Spleen (tissue), 11 donors: ENCODE measurements at regions not wholly inside any gene's neighbourhood (a gene's known extent, or its start where the extent isn't known, plus 50 kb on each side); places are given as distances from the start of the nearest gene placed in this dataset.

Source experiments
- DNase-seq: peaks from one replicate; pipeline ENCODE4 v3.0.0-alpha.2; 2020
- H3K27ac ChIP-seq, 8 donors: fragments of 200-600 bp; sonication (generic) in 7 of 8; 1 replicate in 4 of 8; 2 replicates in 4 of 8; pipeline versions ENCODE4 v1.5.0 to v1.8.0; 2016 to 2021; ENCODE audit warnings: inconsistent platforms in 4 of 8, mild to moderate bottlenecking in 4 of 8, moderate library complexity in 1 of 8
- H3K27me3 ChIP-seq, 7 donors: fragments of 200-600 bp; sonication (generic) in 6 of 7; replicated peaks in 1 of 7; 1 replicate in 4 of 7; 2 replicates in 3 of 7; pipeline versions ENCODE4 v1.5.0 to v1.8.0; 2016 to 2021; ENCODE audit warnings: inconsistent platforms in 3 of 7, mild to moderate bottlenecking in 1 of 7
- H3K36me3 ChIP-seq, 6 donors: fragments of 200-600 bp; sonication (generic) in 5 of 6; 1 replicate in 4 of 6; 2 replicates in 2 of 6; pipeline versions ENCODE4 v1.5.0 to v1.8.0; 2016 to 2021; ENCODE audit warnings: inconsistent platforms in 2 of 6
- H3K4me1 ChIP-seq, 6 donors: fragments of 200-600 bp; sonication (generic) in 5 of 6; 1 replicate in 3 of 6; 2 replicates in 3 of 6; pipeline versions ENCODE4 v1.5.0 to v1.8.0; 2016 to 2021; ENCODE audit warnings: inconsistent platforms in 3 of 6
- H3K4me3 ChIP-seq, 8 donors: fragments of 200-600 bp; sonication (generic) in 7 of 8; 1 replicate in 4 of 8; 2 replicates in 4 of 8; pipeline versions ENCODE4 v1.5.0 to v1.8.0; 2016 to 2021; ENCODE audit warnings: inconsistent platforms in 4 of 8, mild to moderate bottlenecking in 4 of 8, moderate library complexity in 2 of 8
- H3K9me3 ChIP-seq, 8 donors: fragments of 200-600 bp; sonication (generic) in 7 of 8; 1 replicate in 4 of 8; 2 replicates in 4 of 8; pipeline versions ENCODE4 v1.5.0 to v1.8.0; 2016 to 2021; ENCODE audit warnings: inconsistent platforms in 4 of 8
- CTCF ChIP-seq, 11 experiments: fragments of 200-600 bp in 7 of 11; fragments of 450-650 bp in 4 of 11; sonication (generic) in 4 of 11; IDR thresholded peaks in 8 of 11; conservative IDR thresholded peaks in 3 of 11; 1 replicate in 7 of 11; 2 replicates in 4 of 11; pipeline versions ENCODE4 v1.4.0 to v1.8.0; 2016 to 2021; ENCODE audit warnings: antibody characterized with exemption in 11 of 11, inconsistent platforms in 4 of 11, mild to moderate bottlenecking in 1 of 11
- POLR2A ChIP-seq, 3 donors: fragments of 450-650 bp; IDR thresholded peaks; one replicate each; pipeline ENCODE4 v1.5.1; 2017; ENCODE audit warnings: antibody characterized with exemption in 3 of 3, mild to moderate bottlenecking in 1 of 3
- POLR2AphosphoS5 ChIP-seq, 3 donors: sonication (generic); formaldehyde crosslinking; IDR thresholded peaks; one replicate each; pipeline ENCODE4 v1.5.1; 2017; ENCODE audit warnings: antibody characterized with exemption in 3 of 3
- WGBS, 5 donors: extraction: QIAGEN DNeasy Blood & Tissue Kit in 3 of 5; methylation state at CpG; one replicate each; pipeline versions ENCODE4 v1.1.5 to v1.1.7; 2013 to 2018; 5-methylcytosine and 5-hydroxymethylcytosine counted together
- intact Hi-C: fragments of 100-400 bp; cut with DNase I; formaldehyde crosslinking; loops from one replicate; pipeline ENCODE4 v1.15.0; 2023; ENCODE audit warnings: low total_unique reads
- donor health status: healthy with polysubstance abuse.
- donor health status: DM: no; HTN: no; CAD: no; lungs with moderate emphysema.
- donor health status: DM: no; HTN: no; CAD: no.
- donor health status: Bipolar disorder and iron deficiency.
- donor health status: healthy.
- donor health status: DM: no; HTN: no; CAD: no.
- donor health status: DM: yes; HTN: yes; CAD: no.

GRCh38 chr13:106117640-106118039 is 417.8 kb downstream of the EFNB2 start:
- no peaks in the 10 kb centered on the region for H3K4me1 ChIP-seq
- WGBS, 5 donors, result 80 to 94% (median 94%) methylated on average over 4 of the region's 4 CpGs
- intact Hi-C loops, result no loop called here
- TF ChIP-seq POLR2A (IDR thresholded peaks at IDR 0.05), result no peak
- no peak for TF ChIP-seq POLR2AphosphoS5 (IDR thresholded peaks at IDR 0.05)
- TF ChIP-seq CTCF (IDR thresholded peaks at IDR 0.05 in 8 of 11, conservative IDR thresholded peaks at IDR 0.05 in 3 of 11), result no peak
- no peaks in the 10 kb centered on the region for H3K36me3 ChIP-seq
- H3K27ac ChIP-seq, result no peak overlapping the region
- no peaks in the 10 kb centered on the region for H3K9me3 ChIP-seq
- DNase-seq, result no peak
- no peak overlapping the region for H3K4me3 ChIP-seq
- no peaks in the 10 kb centered on the region for H3K27me3 ChIP-seq

- Histone ChIP-seq H3K36me3 (no peaks in the 10 kb centered on the region), H3K27me3 (no peaks in the 10 kb centered on the region), H3K9me3 (no peaks in the 10 kb centered on the region), H3K27ac (no peak overlapping the region), H3K4me3 (no peak overlapping the region), H3K4me1 (no peaks in the 10 kb centered on the region)
- TF ChIP-seq POLR2A (IDR thresholded peaks at IDR 0.05) (no peak), CTCF (IDR thresholded peaks at IDR 0.05 in 8 of 11, conservative IDR thresholded peaks at IDR 0.05 in 3 of 11) (no peak), POLR2AphosphoS5 (IDR thresholded peaks at IDR 0.05) (no peak)
- WGBS, 5 donors, result 36 to 59% (median 52%) methylated on average over 1 of the region's 1 CpG
- intact Hi-C loops, result no loop called here
- no peak for DNase-seq
These were observed 418.4 kb downstream of the EFNB2 start for GRCh38 chr13:106117035-106117434.

- Histone ChIP-seq H3K27ac (no peak overlapping the region), H3K4me1 (no peaks in the 10 kb centered on the region), H3K27me3 (no peaks in the 10 kb centered on the region), H3K4me3 (no peak overlapping the region), H3K36me3 (no peaks in the 10 kb centered on the region), H3K9me3 (no peaks in the 10 kb centered on the region)
- no peak for TF ChIP-seq CTCF (IDR thresholded peaks at IDR 0.05 in 8 of 11, conservative IDR thresholded peaks at IDR 0.05 in 3 of 11)
- TF ChIP-seq POLR2A (IDR thresholded peaks at IDR 0.05), result no peak
- TF ChIP-seq POLR2AphosphoS5 (IDR thresholded peaks at IDR 0.05), result no peak
- intact Hi-C loops, result no loop called here
- DNase-seq, result no peak
- 76 to 95% (median 87%) methylated on average over 2 of the region's 2 CpGs for WGBS, 5 donors
These were observed 420.4 kb downstream of the EFNB2 start for GRCh38 chr13:106115081-106115480.

- no peak for DNase-seq
- Histone ChIP-seq H3K27ac (no peak overlapping the region), H3K4me1 (no peaks in the 10 kb centered on the region), H3K9me3 (no peaks in the 10 kb centered on the region), H3K4me3 (no peak overlapping the region), H3K27me3 (no peaks in the 10 kb centered on the region), H3K36me3 (no peaks in the 10 kb centered on the region)
- WGBS, 5 donors, result 65 to 92% (median 76%) methylated on average over 1 of the region's 1 CpG
- TF ChIP-seq POLR2A (IDR thresholded peaks at IDR 0.05) (no peak), CTCF (IDR thresholded peaks at IDR 0.05 in 8 of 11, conservative IDR thresholded peaks at IDR 0.05 in 3 of 11) (no peak), POLR2AphosphoS5 (IDR thresholded peaks at IDR 0.05) (no peak)
- intact Hi-C loops, result no loop called here
These were observed 421.7 kb downstream of the EFNB2 start for GRCh38 chr13:106113796-106114195.
